HG02981 (cell line): ENCODE measurements at regions not wholly inside any gene's neighbourhood (a gene's known extent, or its start where the extent isn't known, plus 50 kb on each side); places are given as distances from the start of the nearest gene placed in this dataset.
"Not testable (repeated sequence)": the region's sequence is repeated elsewhere in the genome, so short reads cannot be mapped to it uniquely, and the experiment has no call there.

Source experiments
- ATAC-seq: cut with Tn5 transposase; IDR thresholded peaks from one replicate; pipeline ENCODE4 v1.9.1; 2021; ENCODE audit warnings: mild to moderate bottlenecking, moderate library complexity; ENCODE audit not compliant: unreplicated experiment

- ATAC-seq = no peak
Measured at GRCh38 chr2:215863687-215864086, 149.7 kb downstream of the MREG start.

DNA sequence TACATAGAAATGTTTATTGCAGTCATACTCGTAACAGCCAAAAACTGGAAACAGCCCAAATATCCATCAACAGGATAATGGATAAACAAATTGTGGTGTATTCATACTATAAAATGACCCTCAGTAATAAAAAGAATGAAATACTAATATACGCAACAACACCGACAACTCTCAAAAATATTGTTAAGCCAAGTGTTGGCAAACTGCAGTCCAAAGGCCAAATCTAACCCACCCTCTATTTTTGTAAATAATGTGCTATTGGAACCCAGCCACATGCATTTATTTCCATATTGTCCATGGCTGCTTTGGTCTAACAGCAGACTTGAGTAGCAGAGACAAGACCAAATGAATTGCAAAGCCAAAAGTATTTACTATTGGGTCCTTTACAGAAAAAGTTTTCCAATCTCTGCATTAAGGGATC is 151.0 kb downstream of the MREG start:
- no peak for ATAC-seq

- ATAC-seq = no peak
Measured at GRCh38 chr2:215861607-215862350, 151.6 kb downstream of the MREG start.

DNA sequence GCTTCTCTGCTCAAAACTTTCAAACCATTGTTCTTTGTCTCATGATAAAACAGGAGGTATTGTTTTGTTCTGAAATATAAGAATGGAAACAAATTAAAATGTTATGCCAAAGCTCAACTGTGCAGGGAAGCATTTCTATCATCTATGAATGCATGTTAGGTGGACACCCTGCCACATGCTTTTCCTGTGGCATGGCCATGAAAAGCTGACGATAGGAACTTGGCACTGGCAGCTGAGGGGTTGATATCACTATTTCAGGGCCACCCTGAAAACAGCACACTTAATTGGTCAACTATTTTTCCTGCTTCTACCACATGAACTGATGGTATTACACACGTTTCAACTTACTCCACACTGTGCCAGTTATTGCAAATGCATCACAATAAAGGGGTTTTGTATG is 157.3 kb downstream of the MREG start:
- ATAC-seq = no peak

DNA sequence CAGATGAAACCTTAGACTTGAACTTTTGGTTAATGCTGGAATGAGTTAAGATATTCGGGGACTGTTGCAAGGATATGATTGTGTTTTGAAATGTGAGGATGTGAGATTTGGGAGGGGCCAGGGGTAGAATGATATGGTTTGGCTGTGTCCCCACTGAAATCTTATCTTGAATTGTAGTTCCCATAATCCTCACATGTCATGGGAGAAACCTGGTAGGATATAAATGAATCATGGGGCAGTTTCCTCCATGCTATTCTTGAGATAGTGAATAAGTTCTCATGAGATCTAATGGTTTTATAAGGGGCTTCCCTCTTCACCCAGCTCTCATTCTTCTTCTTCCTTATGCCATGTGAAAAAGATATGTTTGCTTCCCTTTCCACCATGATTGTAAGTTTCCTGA is 158.0 kb downstream of the MREG start:
- ATAC-seq = not testable (repeated sequence)

DNA sequence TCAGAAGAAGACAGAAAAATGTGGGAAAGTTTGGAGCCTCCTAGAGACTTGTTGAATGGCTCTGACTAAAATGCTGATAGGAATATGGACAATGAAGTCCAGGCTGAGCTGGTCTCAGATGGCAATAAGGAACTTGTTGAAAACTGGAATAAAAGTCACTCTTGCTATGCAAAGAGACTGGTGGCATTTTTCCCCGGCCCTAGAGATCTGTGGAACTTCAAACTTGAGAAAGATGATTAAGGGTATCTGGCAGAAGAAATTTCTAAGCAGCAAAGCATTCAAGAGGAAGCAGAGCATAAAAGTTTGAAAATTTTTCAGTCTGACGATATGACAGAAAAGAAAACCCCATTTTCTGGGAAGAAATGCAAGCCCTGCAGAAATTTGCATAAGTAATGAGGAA is 159.3 kb downstream of the MREG start:
- ATAC-seq = no peak

GRCh38 chr2:215851696-215852095 is 161.7 kb downstream of the MREG start:
- ATAC-seq = no peak

- ATAC-seq = no peak
Measured at GRCh38 chr2:215851082-215851481, 162.3 kb downstream of the MREG start.

DNA sequence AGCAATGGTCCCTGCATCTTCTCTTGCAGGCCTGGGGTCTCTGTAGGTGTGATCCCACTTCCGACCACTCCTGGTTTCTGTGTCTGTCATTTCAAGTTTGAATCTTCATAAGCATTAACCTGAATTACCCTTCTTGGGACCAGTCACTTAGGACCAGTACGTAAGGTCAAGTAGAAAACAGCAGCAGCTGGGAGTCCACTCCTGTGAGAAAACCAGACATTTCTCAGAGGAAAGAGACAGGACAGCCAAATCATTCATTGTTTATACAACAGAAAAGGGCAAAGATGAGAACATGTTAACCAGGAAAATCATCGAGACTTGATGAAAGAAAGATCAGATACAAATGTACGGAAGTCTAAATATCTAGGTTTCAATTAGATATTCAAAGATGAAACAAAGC is 163.0 kb downstream of the MREG start:
- ATAC-seq = no peak

DNA sequence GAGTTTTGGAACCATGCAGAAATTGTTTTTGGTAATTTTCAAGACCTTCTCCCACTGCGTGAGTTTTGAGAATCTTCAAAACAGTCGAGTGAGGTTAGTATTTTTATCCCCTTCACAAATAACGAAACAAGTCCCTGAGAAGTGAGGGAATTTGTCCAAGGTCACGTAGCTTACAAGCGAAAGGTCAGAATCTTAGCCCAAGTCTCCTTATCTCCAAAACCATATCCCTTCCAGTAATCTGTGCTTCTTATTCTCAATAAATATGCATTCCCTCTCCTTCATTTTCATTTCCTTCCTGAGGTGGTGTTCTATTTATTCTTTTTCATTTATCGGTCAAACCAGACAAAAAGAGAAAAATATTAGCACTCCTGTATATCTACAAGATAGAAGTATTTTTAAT is 163.6 kb downstream of the MREG start:
- no peak for ATAC-seq

- no peak for ATAC-seq
Measured at GRCh38 chr2:215848698-215849097, 164.7 kb downstream of the MREG start.

DNA sequence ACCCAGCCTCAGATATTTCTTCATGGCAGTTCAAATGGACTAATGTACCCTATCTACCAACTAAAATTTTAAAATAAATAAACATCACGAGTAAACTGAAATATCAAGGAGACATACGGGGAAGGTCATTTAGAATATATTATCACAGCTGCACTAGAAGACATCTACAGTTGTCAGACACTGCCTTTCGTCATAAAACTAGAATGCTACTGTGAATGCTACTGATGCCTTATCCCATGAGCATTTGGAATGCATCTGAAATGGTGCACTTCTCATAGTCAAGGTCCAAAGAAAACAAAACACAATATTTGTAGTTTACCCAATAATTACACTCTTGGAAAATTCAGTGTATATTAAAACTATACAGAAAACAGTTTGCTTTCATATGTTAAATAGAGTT is 165.2 kb downstream of the MREG start:
- ATAC-seq = no peak

- ATAC-seq = no peak
Measured at GRCh38 chr2:215847718-215848117, 165.6 kb downstream of the MREG start.

GRCh38 chr2:215847056-215847455 is 166.3 kb downstream of the MREG start:
- no peak for ATAC-seq

DNA sequence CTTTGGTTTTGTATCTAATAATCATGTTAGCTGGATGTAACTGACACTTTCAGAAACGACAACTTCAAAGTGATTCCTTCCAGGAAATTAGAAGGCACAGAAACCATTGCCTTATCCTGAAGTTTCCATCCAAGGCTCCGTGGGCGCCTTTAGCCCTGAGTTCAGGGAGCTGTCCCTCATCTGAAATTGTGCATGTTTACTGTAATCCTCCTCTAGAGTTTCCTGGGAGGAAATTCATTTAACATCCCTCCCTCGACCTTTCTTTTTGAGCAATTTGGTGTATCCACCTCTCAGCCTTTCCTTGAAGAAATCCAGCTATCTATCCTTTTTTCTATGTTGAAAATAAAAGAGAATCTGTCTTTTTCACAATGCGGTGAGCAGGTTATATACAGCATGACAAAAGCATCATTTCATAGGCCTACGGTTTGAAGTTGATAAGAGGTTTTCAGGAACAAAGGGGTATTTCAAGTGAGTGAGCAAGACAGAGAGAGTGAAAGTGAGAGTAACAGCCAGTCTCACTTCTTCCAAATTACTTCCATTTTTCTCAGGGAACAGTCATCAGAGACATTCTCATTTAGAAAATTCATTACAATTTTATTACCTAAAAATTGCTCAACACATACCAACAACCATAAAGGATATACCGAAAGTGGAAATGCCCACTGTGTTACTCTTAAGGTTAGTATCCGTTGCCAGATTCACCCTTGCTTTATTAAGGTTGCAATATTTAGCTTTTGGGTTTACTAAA is 167.3 kb downstream of the MREG start:
- peak; percentile 72 for ATAC-seq

DNA sequence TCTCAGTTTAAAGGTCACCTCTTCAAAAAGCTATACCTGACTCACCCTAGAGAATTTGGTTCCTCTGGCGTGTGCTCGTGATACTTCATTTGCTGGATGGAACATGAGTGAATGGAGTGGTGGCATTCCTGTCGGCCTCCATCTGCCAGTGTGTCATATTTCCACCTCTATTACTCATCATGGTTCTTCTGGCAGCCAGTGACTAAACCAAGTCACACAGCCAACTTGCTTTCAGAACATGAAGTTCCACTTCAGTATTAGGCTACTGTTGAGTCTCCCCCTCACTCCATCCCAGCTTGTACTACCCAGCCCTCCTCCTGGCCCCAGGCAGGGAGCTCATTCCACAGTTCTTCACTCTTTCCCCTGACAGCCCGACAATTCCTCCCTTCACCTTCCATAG is 169.8 kb downstream of the MREG start:
- no peak for ATAC-seq

DNA sequence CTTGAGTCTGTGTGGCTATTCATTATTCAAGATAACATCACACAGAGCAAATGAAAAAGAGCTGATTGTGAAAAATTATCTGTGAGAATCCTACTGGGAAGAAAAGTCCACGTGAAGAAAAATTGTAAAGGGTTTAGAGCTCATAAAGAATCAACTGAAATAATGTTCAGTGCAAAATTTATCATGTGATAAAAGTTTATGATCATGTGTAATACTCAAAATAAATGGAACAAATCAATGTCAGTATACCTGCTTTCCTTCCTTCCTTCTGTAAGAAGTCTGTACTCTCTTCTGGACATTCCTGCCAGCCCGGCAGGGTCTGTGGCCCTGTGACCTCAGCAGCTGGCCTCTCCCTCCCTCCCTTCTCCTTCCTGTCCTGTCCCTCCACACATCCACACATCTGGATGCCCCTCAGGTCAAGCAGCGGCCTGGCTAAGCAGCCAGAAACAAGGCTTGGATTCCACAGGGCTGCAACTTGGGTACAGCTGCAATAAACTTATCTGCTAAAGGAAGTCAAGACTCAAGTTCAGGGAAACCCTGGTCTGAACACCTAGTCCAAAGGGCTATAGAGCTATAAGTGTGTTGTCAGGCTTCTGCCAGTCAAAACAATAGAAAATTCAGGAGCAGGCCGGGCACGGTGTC is 172.1 kb downstream of the MREG start:
- ATAC-seq = peak; percentile 5

GRCh38 chr2:215839816-215840215 is 173.5 kb downstream of the MREG start:
- no peak for ATAC-seq

DNA sequence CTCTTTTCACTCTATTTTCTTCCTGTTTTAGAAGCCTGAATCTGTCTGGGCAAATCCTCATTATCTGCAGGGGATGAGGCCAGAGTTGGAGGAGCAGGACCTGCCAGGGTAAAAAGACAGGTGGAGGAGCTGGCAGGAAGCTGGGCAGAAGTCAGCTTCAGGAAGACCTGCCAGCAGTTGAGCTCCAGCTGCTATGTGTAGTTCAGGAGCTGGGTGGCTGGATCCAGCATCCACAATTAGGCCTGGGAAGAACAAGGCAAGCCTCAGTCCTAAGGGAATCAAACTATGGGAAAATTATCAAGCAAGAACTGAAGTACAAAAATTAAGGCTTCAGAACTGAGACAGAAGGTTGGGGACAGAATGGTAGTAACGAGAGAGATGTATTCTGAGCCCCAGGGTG is 174.0 kb downstream of the MREG start:
- ATAC-seq = no peak

DNA sequence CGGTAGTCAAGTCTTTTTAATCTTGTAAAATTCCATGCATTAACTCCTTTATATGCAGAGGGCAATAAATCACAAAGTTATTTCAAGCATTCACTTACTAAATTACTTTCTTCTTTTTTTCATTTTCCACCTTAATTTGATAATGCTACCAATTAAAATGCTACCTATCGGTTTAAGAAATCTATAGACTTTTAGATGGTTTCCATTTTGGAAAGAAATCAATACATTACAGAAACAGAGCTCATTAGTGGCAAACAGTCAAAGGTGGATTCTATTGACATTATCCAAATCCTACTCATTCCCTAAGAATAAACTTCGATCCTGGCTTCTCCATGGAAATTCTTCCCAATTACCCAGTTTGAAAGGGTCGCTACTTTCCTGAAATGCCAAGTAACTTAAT is 176.5 kb downstream of the MREG start:
- no peak for ATAC-seq

GRCh38 chr2:215835657-215836056 is 177.7 kb downstream of the MREG start:
- no peak for ATAC-seq

DNA sequence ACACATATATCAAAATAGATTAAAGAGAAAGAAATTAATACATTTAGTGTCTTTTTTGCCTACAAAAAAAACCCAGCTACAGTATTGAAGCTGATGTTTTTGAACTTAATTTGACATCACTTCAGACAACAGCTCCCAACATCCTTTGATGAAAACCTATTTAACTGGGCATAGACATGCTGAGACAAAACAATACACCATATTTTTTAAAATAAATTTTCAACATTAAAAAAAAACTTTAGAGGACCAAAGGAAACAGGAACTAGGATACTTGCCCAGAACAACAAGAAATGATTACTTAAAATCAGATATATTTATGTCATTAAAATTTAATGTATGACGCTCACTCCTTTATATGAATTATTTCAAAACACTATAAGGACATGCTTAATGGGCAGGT is 178.1 kb downstream of the MREG start:
- ATAC-seq = no peak
